Transverse colon (tissue), 4 donors: ENCODE measurements at regions not wholly inside any gene's neighbourhood (a gene's known extent, or its start where the extent isn't known, plus 50 kb on each side); places are given as distances from the start of the nearest gene placed in this dataset.

ENCODE experiments used
- DNase-seq: peaks from one replicate; pipeline ENCODE4 v3.0.0-alpha.2; 2019
- H3K27ac ChIP-seq, 4 donors: fragments of 200-600 bp; sonication (generic); 2 replicates each; pipeline ENCODE4 v1.5.1; 2016 to 2018; ENCODE audit warnings: inconsistent platforms in 4 of 4
- H3K27me3 ChIP-seq: fragments of 200-600 bp; sonication (generic); 2 replicates; pipeline ENCODE4 v1.5.1; 2017; ENCODE audit warnings: inconsistent platforms
- H3K36me3 ChIP-seq, 4 donors: fragments of 200-600 bp; sonication (generic); 2 replicates each; pipeline ENCODE4 v1.5.1; 2017 to 2019; ENCODE audit warnings: inconsistent platforms in 4 of 4
- H3K4me1 ChIP-seq, 4 donors: fragments of 200-600 bp; sonication (generic); 2 replicates each; pipeline ENCODE4 v1.5.1; 2017 to 2020; ENCODE audit warnings: inconsistent platforms in 4 of 4
- H3K4me3 ChIP-seq, 4 donors: fragments of 200-600 bp; sonication (generic); 1 replicate in 1 of 4; 2 replicates in 3 of 4; pipeline versions ENCODE4 v1.5.1 to v1.6.1; 2017 to 2019; ENCODE audit warnings: inconsistent platforms in 4 of 4
- H3K9me3 ChIP-seq, 2 donors: fragments of 200-600 bp; sonication (generic); 2 replicates each; pipeline ENCODE4 v1.5.1; 2017 to 2019; ENCODE audit warnings: inconsistent platforms in 2 of 2
- EP300 ChIP-seq: sonication (generic); formaldehyde crosslinking; IDR thresholded peaks from one replicate; pipeline ENCODE4 v1.6.1; 2017; ENCODE audit warnings: antibody characterized with exemption, low read depth
- POLR2A ChIP-seq: fragments of 450-650 bp; IDR thresholded peaks from one replicate; pipeline ENCODE4 v1.6.1; 2016; ENCODE audit warnings: antibody characterized with exemption, mild to moderate bottlenecking, moderate library complexity
- POLR2AphosphoS5 ChIP-seq, 3 donors: sonication (generic); formaldehyde crosslinking; IDR thresholded peaks; one replicate each; pipeline ENCODE4 v1.6.1; 2016; ENCODE audit warnings: antibody characterized with exemption in 3 of 3
- WGBS, 2 donors: methylation state at CpG; one replicate each; pipeline ENCODE4 v1.1.5; 2018; ENCODE audit warnings: low coverage in 1 of 2; 5-methylcytosine and 5-hydroxymethylcytosine counted together
- in situ Hi-C, 4 donors: fragments of 200-750 bp; cut with MboI; loops; one replicate each; pipeline versions ENCODE4 v1.15.0 to v1.15.1; 2017; ENCODE audit warnings: low sequenced_read_pairs in 3 of 4, low pct_ligation_motif_present in 1 of 4, low pct_unique_long_range_greater_than_20kb in 1 of 4
- intact Hi-C: fragments of 100-400 bp; cut with DNase I; formaldehyde crosslinking; loops from one replicate; pipeline ENCODE4 v1.15.1; 2023; ENCODE audit warnings: low total_unique reads
- TF ChIP-seq, protein P1 (sequence below), 5 experiments: fragments of 200-600 bp in 3 of 5; fragments of 450-650 bp in 2 of 5; sonication (generic) in 3 of 5; IDR thresholded peaks; 1 replicate in 2 of 5; 2 replicates in 3 of 5; pipeline ENCODE4 v1.5.1; 2016 to 2017; ENCODE audit warnings: antibody characterized with exemption in 5 of 5, inconsistent platforms in 3 of 5, mild to moderate bottlenecking in 2 of 5, moderate library complexity in 1 of 5

DNA sequence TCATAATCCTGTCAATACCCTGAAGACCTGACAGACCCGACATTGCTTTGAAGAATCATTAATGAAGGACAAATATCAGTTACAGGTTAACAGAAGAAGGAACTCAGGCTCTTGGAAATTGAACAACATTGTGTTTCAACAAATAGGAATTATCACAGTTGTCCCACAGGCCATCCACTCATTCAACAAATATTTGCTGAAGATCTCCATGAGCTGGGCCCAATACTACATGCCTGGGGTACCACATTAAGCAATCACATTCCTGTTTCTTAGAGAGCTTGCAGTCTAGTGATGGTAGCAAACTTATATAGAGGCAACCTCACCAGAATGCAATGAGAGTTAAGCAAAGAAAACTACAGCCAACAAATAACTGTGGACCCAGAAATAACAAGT lies 671.6 kb upstream of the ACVR2A start:
- H3K36me3 ChIP-seq = no peaks in the 10 kb centered on the region
- WGBS, 2 donors = 63 to 93% methylated on average over 1 of the region's 1 CpG
- no peak for TF ChIP-seq POLR2AphosphoS5 (IDR thresholded peaks at IDR 0.05)
- H3K27me3 ChIP-seq = no peaks in the 10 kb centered on the region
- in situ Hi-C loops (no loop called here), intact Hi-C loops (no loop called here)
- no peaks in the 10 kb centered on the region for H3K4me1 ChIP-seq
- DNase-seq = no peak
- H3K9me3 ChIP-seq = no peaks in the 10 kb centered on the region
- no peak overlapping the region for H3K27ac ChIP-seq
- H3K4me3 ChIP-seq = no peak overlapping the region

DNA sequence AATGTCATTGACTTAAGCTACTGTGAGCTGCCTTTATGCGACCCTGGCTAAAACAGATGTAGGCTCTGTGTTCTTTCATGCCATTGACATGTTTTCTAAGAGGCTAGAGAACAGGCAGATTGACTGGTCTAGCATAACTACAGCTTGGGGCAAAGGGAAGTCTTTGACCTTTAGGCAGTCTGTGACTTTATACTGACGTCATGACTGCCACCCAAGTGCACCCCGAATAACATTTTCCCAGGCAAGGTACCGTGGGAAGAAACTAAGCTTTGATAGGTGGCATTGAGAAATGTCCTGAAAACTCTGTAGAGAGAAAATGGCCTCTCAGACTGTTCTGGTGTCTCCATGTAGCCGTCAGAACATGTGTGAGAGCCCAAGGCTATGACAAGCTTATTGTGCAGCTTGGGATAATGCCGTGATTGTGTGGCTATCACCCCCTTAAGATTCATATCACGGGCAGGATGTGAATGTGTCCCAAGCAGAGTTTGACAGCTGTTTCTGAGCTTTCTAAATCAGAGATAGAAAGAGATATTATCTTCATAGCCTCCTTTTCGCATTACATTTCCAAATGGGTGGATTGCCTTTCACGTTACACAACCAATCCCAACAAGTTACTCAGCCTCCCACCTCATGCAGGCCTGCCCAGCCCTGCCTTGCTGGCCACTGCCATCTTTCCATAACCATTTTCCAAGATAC lies 672.2 kb upstream of the ACVR2A start:
- Histone ChIP-seq H3K27ac (no peak overlapping the region), H3K27me3 (no peaks in the 10 kb centered on the region), H3K9me3 (no peaks in the 10 kb centered on the region), H3K36me3 (no peaks in the 10 kb centered on the region), H3K4me1 (no peaks in the 10 kb centered on the region), H3K4me3 (no peak overlapping the region)
- DNase-seq = no peak
- TF ChIP-seq, protein P1, sequence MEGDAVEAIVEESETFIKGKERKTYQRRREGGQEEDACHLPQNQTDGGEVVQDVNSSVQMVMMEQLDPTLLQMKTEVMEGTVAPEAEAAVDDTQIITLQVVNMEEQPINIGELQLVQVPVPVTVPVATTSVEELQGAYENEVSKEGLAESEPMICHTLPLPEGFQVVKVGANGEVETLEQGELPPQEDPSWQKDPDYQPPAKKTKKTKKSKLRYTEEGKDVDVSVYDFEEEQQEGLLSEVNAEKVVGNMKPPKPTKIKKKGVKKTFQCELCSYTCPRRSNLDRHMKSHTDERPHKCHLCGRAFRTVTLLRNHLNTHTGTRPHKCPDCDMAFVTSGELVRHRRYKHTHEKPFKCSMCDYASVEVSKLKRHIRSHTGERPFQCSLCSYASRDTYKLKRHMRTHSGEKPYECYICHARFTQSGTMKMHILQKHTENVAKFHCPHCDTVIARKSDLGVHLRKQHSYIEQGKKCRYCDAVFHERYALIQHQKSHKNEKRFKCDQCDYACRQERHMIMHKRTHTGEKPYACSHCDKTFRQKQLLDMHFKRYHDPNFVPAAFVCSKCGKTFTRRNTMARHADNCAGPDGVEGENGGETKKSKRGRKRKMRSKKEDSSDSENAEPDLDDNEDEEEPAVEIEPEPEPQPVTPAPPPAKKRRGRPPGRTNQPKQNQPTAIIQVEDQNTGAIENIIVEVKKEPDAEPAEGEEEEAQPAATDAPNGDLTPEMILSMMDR (IDR thresholded peaks at IDR 0.05) = no peak
- TF ChIP-seq EP300 (no peak), POLR2AphosphoS5 (IDR thresholded peaks at IDR 0.05) (no peak), POLR2A (no peak)
- 93% methylated on average over 7 to 9 of the region's 9 CpGs for WGBS, 2 donors
- intact Hi-C loops = no loop called here
- in situ Hi-C loops = no loop called here

DNA sequence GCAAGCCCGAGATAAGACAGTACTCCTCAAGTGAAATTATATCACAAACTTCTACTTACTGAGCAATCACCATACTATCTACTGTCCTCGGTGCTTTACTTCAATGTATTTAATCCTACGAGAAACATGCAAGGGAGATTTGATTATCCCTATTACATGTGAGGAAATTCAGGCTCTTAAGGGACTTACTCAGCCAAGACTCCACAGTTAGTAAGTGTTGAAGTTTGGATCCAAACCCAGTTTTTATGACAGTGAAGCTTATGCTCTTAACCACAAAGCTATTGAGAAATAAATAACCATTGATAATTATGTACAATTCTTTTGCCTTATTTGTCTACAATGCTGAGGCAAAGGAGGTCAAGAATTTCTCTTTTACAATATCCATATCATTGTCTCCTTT lies 672.9 kb upstream of the ACVR2A start:
- Histone ChIP-seq H3K27ac (no peak overlapping the region), H3K36me3 (no peaks in the 10 kb centered on the region), H3K9me3 (no peaks in the 10 kb centered on the region), H3K4me3 (no peak overlapping the region), H3K4me1 (no peaks in the 10 kb centered on the region), H3K27me3 (no peaks in the 10 kb centered on the region)
- 56 to 82% methylated on average over 2 to 3 of the region's 3 CpGs for WGBS, 2 donors
- TF ChIP-seq, protein P1 (IDR thresholded peaks at IDR 0.05) = no peak
- TF ChIP-seq EP300 (no peak), POLR2AphosphoS5 (IDR thresholded peaks at IDR 0.05) (no peak), POLR2A (no peak)
- in situ Hi-C loops (no loop called here), intact Hi-C loops (no loop called here)
- DNase-seq = no peak

DNA sequence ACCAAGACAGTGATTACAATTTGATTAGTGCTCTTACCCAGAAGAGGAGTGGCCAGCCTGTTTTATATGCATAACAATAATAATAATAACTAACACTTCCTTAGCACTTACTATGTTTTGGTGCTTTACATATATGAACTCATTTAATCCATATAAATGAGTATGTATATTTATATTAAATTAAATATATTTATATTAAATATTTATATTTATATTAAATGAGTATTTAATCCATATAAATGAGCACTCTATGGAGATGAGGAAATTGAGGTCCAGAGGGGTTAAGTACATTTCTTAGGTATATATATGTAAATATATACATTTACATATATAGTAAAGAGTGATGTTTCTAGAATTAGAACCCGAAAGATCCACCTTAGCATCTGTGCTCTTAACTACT lies 673.9 kb upstream of the ACVR2A start:
- H3K4me3 ChIP-seq = no peak overlapping the region
- in situ Hi-C loops = no loop called here
- no peak for DNase-seq
- intact Hi-C loops = no loop called here
- H3K36me3 ChIP-seq = no peaks in the 10 kb centered on the region
- no peaks in the 10 kb centered on the region for H3K27me3 ChIP-seq
- no peaks in the 10 kb centered on the region for H3K4me1 ChIP-seq
- H3K9me3 ChIP-seq = no peaks in the 10 kb centered on the region
- H3K27ac ChIP-seq = no peak overlapping the region
- 95 to 100% methylated on average over 1 of the region's 1 CpG for WGBS, 2 donors
- no peak for TF ChIP-seq EP300
- TF ChIP-seq, protein P1 (IDR thresholded peaks at IDR 0.05) = no peak
- TF ChIP-seq POLR2A = no peak
- no peak for TF ChIP-seq POLR2AphosphoS5 (IDR thresholded peaks at IDR 0.05)
